ENCODE measurements at regions not wholly inside any gene's neighbourhood (a gene's known extent, or its start where the extent isn't known, plus 50 kb on each side); places are given as distances from the start of the nearest gene placed in this dataset.

DNA sequence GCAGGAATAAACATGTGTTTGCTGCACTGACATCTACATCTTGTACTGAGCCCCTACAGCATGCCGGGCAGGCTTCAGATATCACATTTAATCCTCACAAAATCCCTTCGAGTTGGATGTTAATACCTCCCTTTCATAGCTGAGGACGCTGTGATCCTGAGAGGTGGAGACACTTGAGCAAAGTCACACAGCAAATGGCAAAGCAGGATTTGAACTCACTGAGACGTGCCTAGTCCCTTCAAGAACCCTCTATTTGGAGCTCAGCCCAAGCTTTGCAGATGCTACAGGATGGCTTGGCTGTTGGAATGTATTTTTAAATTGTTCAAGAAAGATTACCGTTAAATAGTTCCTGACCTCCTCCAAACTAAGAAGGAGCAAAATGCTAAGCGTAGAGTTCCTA, 64.6 kb upstream of the SLC6A6 start:
- H3K4me3 ChIP-seq: no peak overlapping the region
- 71 to 81% methylated on average over 6 of the region's 6 CpGs for WGBS, 2 donors
- H3K4me1 ChIP-seq: no peaks in the 10 kb centered on the region
- intact Hi-C loops (cut with DNase I): no loop called here
- TF ChIP-seq POLR2A (IDR thresholded peaks at IDR 0.05) (no peak), POLR2AphosphoS5 (IDR thresholded peaks at IDR 0.05) (no peak), EP300 (IDR thresholded peaks at IDR 0.05) (no peak)
- TF ChIP-seq, protein P1, sequence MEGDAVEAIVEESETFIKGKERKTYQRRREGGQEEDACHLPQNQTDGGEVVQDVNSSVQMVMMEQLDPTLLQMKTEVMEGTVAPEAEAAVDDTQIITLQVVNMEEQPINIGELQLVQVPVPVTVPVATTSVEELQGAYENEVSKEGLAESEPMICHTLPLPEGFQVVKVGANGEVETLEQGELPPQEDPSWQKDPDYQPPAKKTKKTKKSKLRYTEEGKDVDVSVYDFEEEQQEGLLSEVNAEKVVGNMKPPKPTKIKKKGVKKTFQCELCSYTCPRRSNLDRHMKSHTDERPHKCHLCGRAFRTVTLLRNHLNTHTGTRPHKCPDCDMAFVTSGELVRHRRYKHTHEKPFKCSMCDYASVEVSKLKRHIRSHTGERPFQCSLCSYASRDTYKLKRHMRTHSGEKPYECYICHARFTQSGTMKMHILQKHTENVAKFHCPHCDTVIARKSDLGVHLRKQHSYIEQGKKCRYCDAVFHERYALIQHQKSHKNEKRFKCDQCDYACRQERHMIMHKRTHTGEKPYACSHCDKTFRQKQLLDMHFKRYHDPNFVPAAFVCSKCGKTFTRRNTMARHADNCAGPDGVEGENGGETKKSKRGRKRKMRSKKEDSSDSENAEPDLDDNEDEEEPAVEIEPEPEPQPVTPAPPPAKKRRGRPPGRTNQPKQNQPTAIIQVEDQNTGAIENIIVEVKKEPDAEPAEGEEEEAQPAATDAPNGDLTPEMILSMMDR (IDR thresholded peaks at IDR 0.05): no peak
- no peaks in the 10 kb centered on the region for H3K36me3 ChIP-seq
- no peaks in the 10 kb centered on the region for H3K27me3 ChIP-seq
- no peaks in the 10 kb centered on the region for H3K9me3 ChIP-seq
- DNase-seq: no peak
- H3K27ac ChIP-seq: no peak overlapping the region

DNA sequence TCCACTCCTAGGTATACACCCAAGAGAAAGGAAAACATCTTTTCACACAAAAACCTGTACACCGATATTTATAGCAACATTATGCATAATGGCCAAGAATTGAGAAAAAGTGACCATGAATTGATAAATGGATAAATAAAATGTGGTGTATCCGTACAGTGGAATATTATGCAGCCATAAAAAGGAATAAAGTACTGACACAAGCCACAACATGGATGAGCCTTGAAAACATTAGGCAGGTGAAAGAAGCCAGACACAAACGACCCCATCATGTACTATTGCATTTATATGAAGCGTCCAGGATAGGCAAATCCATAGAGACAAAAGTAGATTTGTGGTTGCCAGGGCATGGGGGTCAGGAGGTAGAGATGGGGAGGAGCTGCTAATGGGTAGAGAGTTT, 64.2 kb upstream of the SLC6A6 start:
- no peak overlapping the region for H3K4me3 ChIP-seq
- H3K36me3 ChIP-seq: no peaks in the 10 kb centered on the region
- H3K9me3 ChIP-seq: no peaks in the 10 kb centered on the region
- intact Hi-C loops (cut with DNase I): no loop called here
- TF ChIP-seq EP300 (IDR thresholded peaks at IDR 0.05) (no peak), POLR2AphosphoS5 (IDR thresholded peaks at IDR 0.05) (no peak), POLR2A (IDR thresholded peaks at IDR 0.05) (no peak)
- TF ChIP-seq, protein P1 (IDR thresholded peaks at IDR 0.05): no peak
- H3K27me3 ChIP-seq: no peaks in the 10 kb centered on the region
- no peaks in the 10 kb centered on the region for H3K4me1 ChIP-seq
- WGBS, 2 donors: 74 to 79% methylated on average over 4 of the region's 4 CpGs
- H3K27ac ChIP-seq: no peak overlapping the region
- no peak for DNase-seq

DNA sequence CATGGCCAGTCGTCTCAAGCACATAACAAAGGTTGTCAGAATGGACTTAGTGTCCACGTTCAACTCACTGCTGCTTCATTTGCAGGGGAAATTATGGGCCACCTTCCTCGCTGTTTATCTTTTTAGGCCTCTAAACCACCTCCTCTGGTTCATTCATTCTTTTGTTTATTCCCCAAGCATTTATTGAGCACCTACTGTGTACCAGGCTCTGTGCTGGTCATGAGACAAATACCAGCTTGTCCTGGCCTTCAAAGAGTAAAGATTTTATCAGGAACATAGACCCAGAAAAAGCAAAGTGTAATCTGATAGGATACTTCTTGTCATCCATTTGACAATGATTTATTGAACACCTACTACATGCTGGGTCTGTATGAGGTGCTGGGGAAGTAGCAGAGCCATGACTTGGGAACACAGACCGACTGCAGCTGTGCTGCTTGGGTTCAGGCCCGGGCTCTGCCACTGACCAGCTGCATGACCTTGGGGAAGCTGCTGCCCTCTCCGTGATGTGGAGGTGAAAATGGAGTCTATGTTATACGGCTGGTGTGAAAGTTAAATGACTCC, 63.4 kb upstream of the SLC6A6 start:
- H3K27me3 ChIP-seq: no peaks in the 10 kb centered on the region
- 90 to 92% methylated on average over 7 of the region's 7 CpGs for WGBS, 2 donors
- intact Hi-C loops (cut with DNase I): no loop called here
- H3K9me3 ChIP-seq: no peaks in the 10 kb centered on the region
- H3K27ac ChIP-seq: no peak overlapping the region
- DNase-seq: no peak
- TF ChIP-seq EP300 (IDR thresholded peaks at IDR 0.05) (no peak), POLR2AphosphoS5 (IDR thresholded peaks at IDR 0.05) (no peak)
- TF ChIP-seq, protein P1 (IDR thresholded peaks at IDR 0.05): no peak
- H3K36me3 ChIP-seq: no peaks in the 10 kb centered on the region
- no peaks in the 10 kb centered on the region for H3K4me1 ChIP-seq
- no peak overlapping the region for H3K4me3 ChIP-seq

DNA sequence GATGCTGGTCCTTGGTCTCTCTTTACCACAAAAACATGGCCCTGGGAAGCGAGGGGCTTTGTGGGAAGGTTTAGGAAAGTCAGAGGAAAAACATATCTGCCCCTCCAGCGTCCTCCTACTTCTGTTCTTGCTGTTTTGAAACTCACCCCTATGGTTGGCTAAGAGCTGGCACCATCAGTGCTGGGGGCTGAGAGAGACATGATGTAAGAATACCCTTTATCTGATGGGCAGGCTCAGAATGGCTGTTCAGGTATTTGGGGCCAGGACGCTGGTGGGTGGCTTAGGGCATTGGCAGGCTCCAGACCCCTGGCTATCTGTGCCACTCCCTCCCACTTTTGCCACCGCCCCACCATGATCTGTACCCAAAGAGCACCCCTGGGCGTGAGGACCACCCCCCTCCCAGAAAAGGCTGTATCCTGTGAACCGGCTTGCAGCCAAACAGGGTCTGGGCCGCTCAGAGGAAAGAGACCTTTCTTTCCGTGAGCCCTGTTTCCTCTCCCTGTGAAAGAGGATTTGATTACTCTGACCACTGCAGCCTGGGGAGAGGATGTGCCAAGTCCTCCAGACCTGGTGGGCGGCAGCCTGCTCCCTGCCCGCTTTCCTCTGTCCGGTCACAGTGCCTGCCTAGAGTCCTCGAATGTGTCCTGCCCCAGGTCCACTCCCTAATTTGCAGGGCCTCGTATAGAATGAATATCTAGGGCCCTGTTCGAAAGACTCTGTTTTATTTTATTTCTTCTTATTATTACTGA, 61.3 kb upstream of the SLC6A6 start:
- DNase-seq: no peak
- no peaks in the 10 kb centered on the region for H3K9me3 ChIP-seq
- no peaks in the 10 kb centered on the region for H3K36me3 ChIP-seq
- WGBS, 2 donors: 81 to 87% methylated on average over 14 of the region's 14 CpGs
- H3K4me1 ChIP-seq: no peaks in the 10 kb centered on the region
- no peak overlapping the region for H3K4me3 ChIP-seq
- TF ChIP-seq EP300 (IDR thresholded peaks at IDR 0.05) (no peak), POLR2A (IDR thresholded peaks at IDR 0.05) (no peak), POLR2AphosphoS5 (IDR thresholded peaks at IDR 0.05) (no peak)
- TF ChIP-seq, protein P1 (IDR thresholded peaks at IDR 0.05): no peak
- intact Hi-C loops (cut with DNase I): no loop called here
- no peak overlapping the region for H3K27ac ChIP-seq
- H3K27me3 ChIP-seq: no peaks in the 10 kb centered on the region
